Fibroblast of lung (primary cell): ENCODE measurements at regions not wholly inside any gene's neighbourhood (a gene's known extent, or its start where the extent isn't known, plus 50 kb on each side); places are given as distances from the start of the nearest gene placed in this dataset.

Experiments used
- EZH2 ChIP-seq: IDR thresholded peaks from 2 replicates; pipeline ENCODE4 v1.5.1; 2012; ENCODE audit warnings: low read length, control low read depth, mild to moderate bottlenecking; ENCODE audit errors: missing control alignments
- TF ChIP-seq, protein P1 (sequence below), 2 donors: IDR thresholded peaks in 1 of 2; conservative IDR thresholded peaks in 1 of 2; 1 replicate in 1 of 2; 2 replicates in 1 of 2; pipeline ENCODE4 v1.5.1; 2011 to 2012; ENCODE audit warnings: low read length in 2 of 2, control low read depth in 1 of 2, inconsistent platforms in 1 of 2, low read depth in 1 of 2, mild to moderate bottlenecking in 1 of 2

DNA sequence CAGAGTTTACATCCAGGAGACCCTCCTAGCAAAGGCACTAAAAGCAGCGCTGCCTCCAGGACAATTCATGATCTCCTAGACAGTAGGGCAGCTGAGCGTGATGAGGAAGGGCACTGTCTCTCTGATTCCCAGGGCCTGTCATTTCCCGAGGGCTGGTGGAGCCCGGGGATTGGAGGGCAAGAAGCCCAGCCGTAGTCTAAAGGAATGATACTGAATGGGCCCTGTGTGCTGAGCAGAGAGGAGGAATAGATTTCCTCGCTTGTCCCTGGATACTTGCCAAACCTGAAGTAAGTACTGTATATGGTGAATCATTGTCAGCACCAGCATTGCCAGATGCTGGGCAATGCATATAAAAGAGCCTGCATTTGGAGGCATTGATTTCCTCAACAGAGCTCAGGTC is 88.0 kb upstream of the SLITRK2 start:
- TF ChIP-seq, protein P1, sequence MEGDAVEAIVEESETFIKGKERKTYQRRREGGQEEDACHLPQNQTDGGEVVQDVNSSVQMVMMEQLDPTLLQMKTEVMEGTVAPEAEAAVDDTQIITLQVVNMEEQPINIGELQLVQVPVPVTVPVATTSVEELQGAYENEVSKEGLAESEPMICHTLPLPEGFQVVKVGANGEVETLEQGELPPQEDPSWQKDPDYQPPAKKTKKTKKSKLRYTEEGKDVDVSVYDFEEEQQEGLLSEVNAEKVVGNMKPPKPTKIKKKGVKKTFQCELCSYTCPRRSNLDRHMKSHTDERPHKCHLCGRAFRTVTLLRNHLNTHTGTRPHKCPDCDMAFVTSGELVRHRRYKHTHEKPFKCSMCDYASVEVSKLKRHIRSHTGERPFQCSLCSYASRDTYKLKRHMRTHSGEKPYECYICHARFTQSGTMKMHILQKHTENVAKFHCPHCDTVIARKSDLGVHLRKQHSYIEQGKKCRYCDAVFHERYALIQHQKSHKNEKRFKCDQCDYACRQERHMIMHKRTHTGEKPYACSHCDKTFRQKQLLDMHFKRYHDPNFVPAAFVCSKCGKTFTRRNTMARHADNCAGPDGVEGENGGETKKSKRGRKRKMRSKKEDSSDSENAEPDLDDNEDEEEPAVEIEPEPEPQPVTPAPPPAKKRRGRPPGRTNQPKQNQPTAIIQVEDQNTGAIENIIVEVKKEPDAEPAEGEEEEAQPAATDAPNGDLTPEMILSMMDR (conservative IDR thresholded peaks at IDR 0.05 in 1 of 2, IDR thresholded peaks at IDR 0.05 in 1 of 2; ENCODE audit: low read depth in 1 of 2, low read length in 2 of 2) = no peak
- no peak for TF ChIP-seq EZH2
